GM12874 (cell line): ENCODE measurements at regions not wholly inside any gene's neighbourhood (a gene's known extent, or its start where the extent isn't known, plus 50 kb on each side); places are given as distances from the start of the nearest gene placed in this dataset.

Experiments
- TF ChIP-seq, protein P1 (sequence below): IDR thresholded peaks from 2 replicates; pipeline ENCODE4 v1.5.1; 2011; ENCODE audit warnings: low read depth, mild to moderate bottlenecking, control low read depth, low read length, moderate library complexity; ENCODE audit not compliant: insufficient read depth

DNA sequence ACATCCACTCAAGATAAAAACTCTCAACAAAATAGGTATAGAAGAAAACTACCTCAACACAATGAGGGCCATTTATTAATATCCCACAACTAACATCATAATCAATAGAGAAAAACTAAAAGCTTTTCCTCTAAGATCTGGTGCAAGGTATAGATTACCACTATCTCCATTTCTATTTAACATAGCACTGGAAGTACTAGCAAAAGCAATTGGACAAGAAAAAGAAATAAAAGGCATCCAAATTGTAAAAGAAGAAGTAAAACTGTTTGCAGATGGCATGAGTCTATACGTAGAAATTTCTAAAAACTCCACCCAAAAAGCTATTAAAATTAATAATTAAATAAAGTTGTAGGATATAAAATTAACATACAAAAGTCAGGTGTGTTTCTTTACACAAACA is 230.8 kb upstream of the PRSS16 start:
- TF ChIP-seq, protein P1, sequence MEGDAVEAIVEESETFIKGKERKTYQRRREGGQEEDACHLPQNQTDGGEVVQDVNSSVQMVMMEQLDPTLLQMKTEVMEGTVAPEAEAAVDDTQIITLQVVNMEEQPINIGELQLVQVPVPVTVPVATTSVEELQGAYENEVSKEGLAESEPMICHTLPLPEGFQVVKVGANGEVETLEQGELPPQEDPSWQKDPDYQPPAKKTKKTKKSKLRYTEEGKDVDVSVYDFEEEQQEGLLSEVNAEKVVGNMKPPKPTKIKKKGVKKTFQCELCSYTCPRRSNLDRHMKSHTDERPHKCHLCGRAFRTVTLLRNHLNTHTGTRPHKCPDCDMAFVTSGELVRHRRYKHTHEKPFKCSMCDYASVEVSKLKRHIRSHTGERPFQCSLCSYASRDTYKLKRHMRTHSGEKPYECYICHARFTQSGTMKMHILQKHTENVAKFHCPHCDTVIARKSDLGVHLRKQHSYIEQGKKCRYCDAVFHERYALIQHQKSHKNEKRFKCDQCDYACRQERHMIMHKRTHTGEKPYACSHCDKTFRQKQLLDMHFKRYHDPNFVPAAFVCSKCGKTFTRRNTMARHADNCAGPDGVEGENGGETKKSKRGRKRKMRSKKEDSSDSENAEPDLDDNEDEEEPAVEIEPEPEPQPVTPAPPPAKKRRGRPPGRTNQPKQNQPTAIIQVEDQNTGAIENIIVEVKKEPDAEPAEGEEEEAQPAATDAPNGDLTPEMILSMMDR: no peak

DNA sequence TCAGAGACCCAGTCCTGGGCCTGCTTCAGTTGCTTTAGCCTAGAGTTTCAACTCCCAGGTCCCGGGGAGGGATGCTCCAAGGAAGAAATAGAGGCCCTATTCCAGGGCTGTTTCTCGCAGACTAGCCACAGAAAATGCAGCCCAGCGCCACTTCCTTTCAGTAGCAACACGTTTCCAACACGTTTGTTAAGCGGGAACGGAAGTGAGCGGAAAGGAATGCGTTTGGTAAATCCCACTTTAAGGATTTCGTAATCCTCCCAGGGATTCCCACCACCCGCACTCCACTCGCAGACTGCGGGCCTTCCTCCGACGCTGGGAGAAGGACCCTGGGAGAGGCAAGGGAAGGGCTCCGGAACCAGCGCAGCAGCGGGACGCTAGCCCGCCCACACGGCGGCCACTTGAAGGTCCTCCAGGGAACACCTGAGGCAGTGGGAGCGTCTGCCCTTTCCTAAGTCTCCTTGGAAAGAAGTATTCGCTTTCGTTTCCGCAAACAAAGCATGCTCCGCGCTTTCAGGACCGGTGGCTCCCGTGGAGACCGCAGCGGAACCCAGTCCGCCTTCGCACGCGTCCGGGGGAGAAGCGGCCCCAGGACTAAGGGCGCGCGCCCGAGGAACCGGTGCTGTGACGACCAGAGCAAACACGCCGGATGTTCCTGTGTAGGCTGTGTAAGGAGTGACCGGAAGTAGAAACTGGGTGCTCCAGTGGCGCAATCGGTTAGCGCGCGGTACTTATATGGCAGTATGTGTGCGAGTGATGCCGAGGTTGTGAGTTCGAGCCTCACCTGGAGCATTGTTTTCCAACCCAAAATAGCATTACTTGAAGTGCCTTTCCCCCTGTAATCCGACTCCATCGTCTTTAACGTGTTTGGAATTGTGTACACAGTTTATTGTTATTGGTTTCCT is 227.6 kb upstream of the PRSS16 start:
- TF ChIP-seq, protein P1: no peak

DNA sequence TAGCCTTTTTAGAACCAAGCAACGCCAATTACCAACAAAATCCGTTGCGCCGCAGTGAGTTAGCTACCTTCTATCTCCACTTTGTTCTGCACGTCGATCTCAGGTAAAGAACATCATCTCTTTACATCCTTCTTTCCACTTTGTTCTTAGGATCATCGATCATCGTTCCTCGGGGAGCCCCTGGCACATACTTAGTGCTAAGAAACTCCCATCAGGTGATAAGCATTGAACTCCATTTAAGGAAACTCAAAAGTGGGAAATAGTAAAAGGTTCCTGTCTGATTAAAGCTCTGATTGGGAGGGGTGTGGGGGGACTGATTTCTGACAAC is 227.0 kb upstream of the PRSS16 start:
- TF ChIP-seq, protein P1: no peak

DNA sequence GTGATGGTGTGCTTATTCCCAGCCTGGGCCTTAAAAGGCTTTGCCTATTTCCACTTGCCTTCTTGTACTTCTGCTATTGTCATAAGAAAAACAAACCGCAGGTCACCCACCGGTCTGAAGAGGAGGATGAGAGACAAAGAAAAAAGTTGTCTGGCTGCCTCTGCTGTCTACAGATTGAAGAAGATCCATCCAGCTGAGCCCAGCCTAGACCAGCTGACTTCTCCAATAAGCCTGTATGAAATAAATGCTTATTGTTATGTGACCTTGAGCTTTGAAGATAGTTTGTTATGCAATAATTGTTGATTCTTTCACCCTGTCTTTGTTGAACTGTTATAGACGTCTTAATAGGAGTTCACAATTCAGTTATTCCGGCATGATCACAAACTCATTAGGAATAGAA is 223.8 kb upstream of the PRSS16 start:
- TF ChIP-seq, protein P1: no peak

GRCh38 chr6:27025351-27025750 is 222.2 kb upstream of the PRSS16 start:
- TF ChIP-seq, protein P1: no peak

DNA sequence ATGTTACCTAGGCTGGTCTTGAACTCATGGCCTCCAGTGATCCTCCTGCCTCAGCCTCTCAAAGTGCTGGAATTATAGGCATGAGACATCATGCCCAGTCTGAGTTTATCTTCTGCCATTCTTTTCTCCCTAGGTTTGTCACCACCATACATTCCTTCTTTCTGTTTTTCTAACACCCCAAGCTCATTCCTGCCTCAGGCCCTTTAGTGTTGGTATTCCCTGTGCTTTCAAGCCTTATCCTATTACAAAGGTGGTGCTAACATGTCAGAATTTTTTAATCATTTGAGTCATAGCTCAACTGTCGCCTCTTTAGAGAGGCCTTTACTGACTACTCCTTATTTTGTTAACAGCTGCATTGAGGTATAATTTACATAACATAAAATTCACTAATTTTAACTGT is 221.1 kb upstream of the PRSS16 start:
- TF ChIP-seq, protein P1: no peak

DNA sequence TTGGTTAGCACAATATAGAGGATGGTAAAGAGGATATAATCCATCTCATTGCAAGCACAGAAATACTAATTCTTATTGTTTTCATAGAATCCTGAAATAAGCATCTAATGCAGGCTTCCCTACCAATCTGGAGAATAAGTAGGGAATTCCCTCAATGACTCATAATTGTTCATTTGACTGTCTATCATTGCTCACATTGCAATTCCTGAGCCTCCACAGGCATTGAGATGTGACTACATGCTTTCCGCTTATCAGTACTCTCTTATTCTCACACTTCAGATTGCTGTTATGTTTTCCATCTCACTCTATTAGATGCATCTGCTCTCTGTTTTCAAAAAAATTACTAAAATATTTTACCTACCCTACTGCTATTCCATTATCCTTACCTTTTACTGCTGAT is 216.2 kb upstream of the PRSS16 start:
- TF ChIP-seq, protein P1: no peak
